ENCODE measurements at regions not wholly inside any gene's neighbourhood (a gene's known extent, or its start where the extent isn't known, plus 50 kb on each side); places are given as distances from the start of the nearest gene placed in this dataset.

GRCh38 chr22:19598054-19598855 lies 74.0 kb upstream of the CLDN5 start:
- no peak overlapping the region for H3K18ac ChIP-seq (ENCODE audit: extremely low read depth, low read length)
- H4K8ac ChIP-seq (ENCODE audit: extremely low read depth, insufficient read depth, low read length), result peak overlapping the region; percentile 11; the same call in 1 of the 2 replicates
- H4K91ac ChIP-seq (replicated peaks; ENCODE audit: insufficient read length, low read length), result peak overlapping the region; percentile 65
- H3K4ac ChIP-seq (replicated peaks; ENCODE audit: insufficient read length, low read depth, low read length), result no peak overlapping the region
- peak overlapping the region; percentile 49; the same call in 1 of the 2 replicates for H2BK5ac ChIP-seq (ENCODE audit: low read depth, low read length)
- no peak for DNase-seq (ENCODE audit: low read depth in 1 of 2, low spot score in 2 of 2)
- no peak overlapping the region; the same call in 1 of the 2 replicates for H2AFZ ChIP-seq (ENCODE audit: low read length)
- ChIA-PET POLR2A (ENCODE audit: partially characterized antibody) (interaction anchor here (1.3 to 1.4 kb wide), 2 partner anchors 9 to 13 kb away, joined by 4 read pairs; no protein-coding TSS in a partner anchor), CTCF (ENCODE audit: partially characterized antibody) (interaction anchor here (0.9 kb wide), 1 partner anchor 37 kb away, joined by 3 read pairs; no protein-coding TSS in a partner anchor)
- no peaks in the 10 kb centered on the region for H4K20me1 ChIP-seq (replicated peaks in 1 of 2; ENCODE audit: control insufficient read depth in 1 of 2, insufficient read depth in 2 of 2, low read length in 2 of 2)
- no peak overlapping the region for H3K9ac ChIP-seq (replicated peaks in 1 of 4; ENCODE audit: extremely low read depth in 1 of 4, low read depth in 3 of 4, low read length in 3 of 4)
- no peak for FAIRE-seq
- H2BK20ac ChIP-seq (ENCODE audit: low read length), result 0 out of 2 replicates have a peak overlapping the region, but pooled peaks have one; percentile 51
- no peak for TF ChIP-seq MAFK (IDR thresholded peaks at IDR 0.05; ENCODE audit: low read depth, low read length)
- H3K27ac ChIP-seq (ENCODE audit: low read depth, low read length), result no peak overlapping the region
- no peaks in the 10 kb centered on the region for H3K79me1 ChIP-seq (ENCODE audit: low read depth, low read length)
- H3K79me2 ChIP-seq (ENCODE audit: control insufficient read depth in 1 of 2, insufficient read depth in 2 of 2, low read length in 2 of 2), result no peaks in the 10 kb centered on the region
- no peaks in the 10 kb centered on the region for H3K36me3 ChIP-seq (ENCODE audit: control insufficient read depth in 2 of 4, insufficient read depth in 4 of 4, low read length in 3 of 4)
- H2BK12ac ChIP-seq (ENCODE audit: low read depth, low read length), result 0 out of 2 replicates have a peak overlapping the region, but pooled peaks have one; percentile 23
- peaks cover 0 to 6% (median 0%) of the 10 kb centered on the region in 4 experiments; a peak in 1 of 7 replicates for H3K4me1 ChIP-seq (replicated peaks in 1 of 4; ENCODE audit: control insufficient read depth in 3 of 4, insufficient read depth in 4 of 4, low read length in 3 of 4)
- H3K27me3 ChIP-seq (replicated peaks in 1 of 4; ENCODE audit: control insufficient read depth in 3 of 4, extremely low read depth in 1 of 4, insufficient read depth in 3 of 4, low read length in 3 of 4), result no peaks in the 10 kb centered on the region
- no peak overlapping the region for H3K56ac ChIP-seq (replicated peaks; ENCODE audit: insufficient read length, low read depth, low read length)
- H2BK15ac ChIP-seq (ENCODE audit: low read length), result 0 out of 2 replicates have a peak overlapping the region, but pooled peaks have one; percentile 65
- H2AK5ac ChIP-seq (ENCODE audit: low read depth, low read length), result no peak overlapping the region
- H3K9me3 ChIP-seq (ENCODE audit: insufficient read depth in 2 of 2, low read depth in 1 of 2, low read length in 1 of 2), result no peaks in the 10 kb centered on the region
- no peak overlapping the region for H3K4me2 ChIP-seq (ENCODE audit: insufficient read depth in 1 of 2, low read depth in 2 of 2, low read length in 2 of 2)
- no peak overlapping the region for H3K4me3 ChIP-seq (ENCODE audit: extremely low read depth in 1 of 4, insufficient read depth in 2 of 4, low read depth in 3 of 4, low read length in 4 of 4)
- H4K5ac ChIP-seq (ENCODE audit: insufficient read length, low read depth, low read length), result peak overlapping the region; percentile 9
- no peak overlapping the region for H2BK120ac ChIP-seq (replicated peaks; ENCODE audit: low read depth, low read length)
- no peak overlapping the region for H3K14ac ChIP-seq (ENCODE audit: insufficient read length)
- H3K23me2 ChIP-seq (ENCODE audit: low read depth, low read length), result no peaks in the 10 kb centered on the region
- H3K23ac ChIP-seq (ENCODE audit: insufficient read length), result no peak overlapping the region
- WGBS, 2 experiments (ENCODE audit: extremely low coverage in 1 of 2, insufficient coverage in 1 of 2, insufficient read length in 1 of 2, insufficient replicate concordance in 2 of 2, low coverage in 1 of 2, low lambda C conversion rate in 2 of 2, missing lambda C conversion rate in 1 of 2), result 72% methylated on average over 10 of the region's 10 CpGs; no CpG with 5 or more reads in 1 of the 2 experiments

Measured in H1 (cell line).